Endothelial cell of umbilical vein (primary cell): ENCODE measurements at regions not wholly inside any gene's neighbourhood (a gene's known extent, or its start where the extent isn't known, plus 50 kb on each side); places are given as distances from the start of the nearest gene placed in this dataset.

Experiments
- EZH2 ChIP-seq: IDR thresholded peaks from 2 replicates; pipeline ENCODE4 v1.6.1; 2012; ENCODE audit warnings: borderline replicate concordance, low read depth, mild to moderate bottlenecking, moderate library complexity, low read length, inconsistent platforms; ENCODE audit not compliant: severe bottlenecking
- FOS ChIP-seq: IDR thresholded peaks from 2 replicates; pipeline ENCODE4 v1.6.1; 2011; ENCODE audit warnings: mild to moderate bottlenecking, low read length, moderate library complexity, borderline replicate concordance; ENCODE audit not compliant: insufficient read depth
- MYC ChIP-seq: IDR thresholded peaks from one replicate; pipeline ENCODE4 v1.6.1; 2011; ENCODE audit warnings: mild to moderate bottlenecking, low read depth, low read length
- POLR2AphosphoS5 ChIP-seq: IDR thresholded peaks from 2 replicates; pipeline ENCODE4 v1.6.1; 2012; ENCODE audit warnings: low read depth, mild to moderate bottlenecking, control low read depth, low read length, moderate library complexity; ENCODE audit not compliant: insufficient read depth
- TF ChIP-seq, protein P1 (sequence below), 2 donors: IDR thresholded peaks; 1 replicate in 1 of 2; 2 replicates in 1 of 2; pipeline ENCODE4 v1.5.1; 2011; ENCODE audit warnings: low read length in 2 of 2, mild to moderate bottlenecking in 2 of 2, moderate library complexity in 2 of 2, control low read depth in 1 of 2, inconsistent platforms in 1 of 2, low read depth in 1 of 2; ENCODE audit not compliant: insufficient read depth in 1 of 2; ENCODE audit errors: extremely low read depth in 1 of 2

DNA sequence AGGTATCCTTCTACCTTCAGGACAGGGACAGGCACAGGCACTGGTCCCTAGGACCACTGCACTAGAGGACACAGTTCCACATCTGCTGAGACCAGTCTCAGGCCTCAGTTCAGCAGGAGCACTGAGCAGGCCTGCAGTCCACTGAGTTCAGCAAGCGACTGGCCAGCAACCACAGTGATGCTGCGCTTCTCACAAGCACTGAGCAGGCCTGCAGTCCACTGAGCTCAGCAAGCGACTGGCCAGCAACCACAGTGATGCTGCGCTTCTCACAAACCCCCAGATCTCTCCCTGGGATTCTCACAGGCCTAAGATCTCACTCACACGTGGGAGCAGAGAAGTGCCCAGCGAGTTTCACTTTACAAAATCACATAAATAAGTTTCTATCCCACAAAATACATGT is 140.6 kb downstream of the IRS2 start:
- TF ChIP-seq FOS, result no peak
- no peak for TF ChIP-seq POLR2AphosphoS5
- no peak for TF ChIP-seq EZH2
- TF ChIP-seq, protein P1, sequence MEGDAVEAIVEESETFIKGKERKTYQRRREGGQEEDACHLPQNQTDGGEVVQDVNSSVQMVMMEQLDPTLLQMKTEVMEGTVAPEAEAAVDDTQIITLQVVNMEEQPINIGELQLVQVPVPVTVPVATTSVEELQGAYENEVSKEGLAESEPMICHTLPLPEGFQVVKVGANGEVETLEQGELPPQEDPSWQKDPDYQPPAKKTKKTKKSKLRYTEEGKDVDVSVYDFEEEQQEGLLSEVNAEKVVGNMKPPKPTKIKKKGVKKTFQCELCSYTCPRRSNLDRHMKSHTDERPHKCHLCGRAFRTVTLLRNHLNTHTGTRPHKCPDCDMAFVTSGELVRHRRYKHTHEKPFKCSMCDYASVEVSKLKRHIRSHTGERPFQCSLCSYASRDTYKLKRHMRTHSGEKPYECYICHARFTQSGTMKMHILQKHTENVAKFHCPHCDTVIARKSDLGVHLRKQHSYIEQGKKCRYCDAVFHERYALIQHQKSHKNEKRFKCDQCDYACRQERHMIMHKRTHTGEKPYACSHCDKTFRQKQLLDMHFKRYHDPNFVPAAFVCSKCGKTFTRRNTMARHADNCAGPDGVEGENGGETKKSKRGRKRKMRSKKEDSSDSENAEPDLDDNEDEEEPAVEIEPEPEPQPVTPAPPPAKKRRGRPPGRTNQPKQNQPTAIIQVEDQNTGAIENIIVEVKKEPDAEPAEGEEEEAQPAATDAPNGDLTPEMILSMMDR (IDR thresholded peaks at IDR 0.05; ENCODE audit: extremely low read depth in 1 of 2, insufficient read depth in 1 of 2, low read depth in 1 of 2, low read length in 2 of 2), result no peak
- TF ChIP-seq MYC, result no peak
